ENCODE measurements at regions not wholly inside any gene's neighbourhood (a gene's known extent, or its start where the extent isn't known, plus 50 kb on each side); places are given as distances from the start of the nearest gene placed in this dataset.

GRCh38 chr10:111600772-111601171, 523.9 kb downstream of the ADRA2A start:
- TF ChIP-seq CTCF (IDR thresholded peaks at IDR 0.05): no peak
- TF ChIP-seq POLR2A (IDR thresholded peaks at IDR 0.05): no peak
- TF ChIP-seq POLR2AphosphoS5 (IDR thresholded peaks at IDR 0.05): no peak

All from sigmoid colon (tissue), 4 donors.